ENCODE measurements at regions not wholly inside any gene's neighbourhood (a gene's known extent, or its start where the extent isn't known, plus 50 kb on each side); places are given as distances from the start of the nearest gene placed in this dataset.
"Not testable (repeated sequence)": the region's sequence is repeated elsewhere in the genome, so short reads cannot be mapped to it uniquely, and the experiment has no call there.

DNA sequence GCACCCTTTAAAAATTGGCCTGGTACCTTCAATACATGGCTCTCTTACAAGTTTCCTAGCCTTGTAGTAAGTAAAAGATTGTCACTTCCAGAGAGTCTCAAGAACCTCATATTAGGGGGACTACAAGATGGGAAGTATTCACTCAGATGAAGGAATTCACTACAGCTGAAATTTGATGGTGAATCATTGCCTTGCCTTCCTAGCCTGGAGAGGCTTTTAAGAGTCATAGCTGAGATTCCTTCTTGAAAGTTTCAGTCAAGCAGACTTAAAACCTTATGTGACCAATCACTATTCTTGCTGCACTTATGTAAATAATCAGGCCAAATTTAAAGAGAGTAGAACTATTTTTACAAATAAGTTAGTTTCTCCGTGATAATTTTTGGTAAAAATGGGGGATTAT, 451.6 kb downstream of the TRHDE start:
- no peak for DNase-seq

- DNase-seq = no peak
Measured at GRCh38 chr12:72729451-72730010, 457.4 kb downstream of the TRHDE start.

GRCh38 chr12:72734581-72734980, 462.4 kb downstream of the TRHDE start:
- no peak for DNase-seq

GRCh38 chr12:72738811-72739210, 466.6 kb downstream of the TRHDE start:
- peak in 1 of 2 donors; percentile 91 for DNase-seq

- no peak for DNase-seq
Measured at GRCh38 chr12:72740064-72740463, 467.9 kb downstream of the TRHDE start.

GRCh38 chr12:72742568-72742967, 470.4 kb downstream of the TRHDE start:
- no peak for DNase-seq

GRCh38 chr12:72746048-72746447, 473.9 kb downstream of the TRHDE start:
- no peak for DNase-seq

DNA sequence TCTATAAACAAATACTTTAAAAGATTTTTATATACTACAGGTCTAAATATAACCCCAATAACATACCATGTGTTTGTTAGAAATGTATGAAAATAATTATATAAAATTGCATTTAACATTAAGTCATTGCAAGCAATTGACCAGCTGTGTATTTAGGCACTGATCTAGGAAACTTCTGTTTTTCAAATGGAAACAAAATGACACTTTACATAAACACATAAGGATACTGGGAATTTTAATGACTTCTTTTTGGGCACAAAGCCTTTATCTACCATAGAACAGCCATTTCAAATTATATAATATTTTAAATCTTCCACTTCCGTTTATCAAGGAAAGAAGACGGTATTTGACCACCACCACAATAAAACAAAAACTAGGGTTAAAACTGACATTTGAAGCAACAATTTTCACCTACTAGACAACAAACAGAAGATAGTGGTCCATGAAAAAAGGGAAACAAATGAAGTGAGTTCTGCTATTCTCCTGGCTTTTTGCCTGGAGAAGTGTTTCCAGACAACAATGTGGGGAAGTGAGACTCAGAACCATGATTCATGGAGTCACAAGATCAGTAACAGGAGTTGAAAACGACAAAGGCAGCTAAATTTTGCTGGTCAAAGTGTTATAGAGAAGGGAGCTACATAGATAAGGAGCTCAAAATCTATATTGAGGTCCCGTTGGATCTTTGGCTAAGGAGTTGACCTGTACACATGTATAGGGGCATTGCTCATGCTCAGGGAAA, 475.1 kb downstream of the TRHDE start:
- DNase-seq = peak in 1 of 2 donors; percentile 76

GRCh38 chr12:72748971-72749370, 476.8 kb downstream of the TRHDE start:
- no peak for DNase-seq

- DNase-seq = no peak
Measured at GRCh38 chr12:72753571-72753970, 481.4 kb downstream of the TRHDE start.

- DNase-seq = not testable (repeated sequence)
Measured at GRCh38 chr12:72754026-72754425, 481.9 kb downstream of the TRHDE start.

- DNase-seq = no peak
Measured at GRCh38 chr12:72766517-72766916, 494.3 kb downstream of the TRHDE start.

DNA sequence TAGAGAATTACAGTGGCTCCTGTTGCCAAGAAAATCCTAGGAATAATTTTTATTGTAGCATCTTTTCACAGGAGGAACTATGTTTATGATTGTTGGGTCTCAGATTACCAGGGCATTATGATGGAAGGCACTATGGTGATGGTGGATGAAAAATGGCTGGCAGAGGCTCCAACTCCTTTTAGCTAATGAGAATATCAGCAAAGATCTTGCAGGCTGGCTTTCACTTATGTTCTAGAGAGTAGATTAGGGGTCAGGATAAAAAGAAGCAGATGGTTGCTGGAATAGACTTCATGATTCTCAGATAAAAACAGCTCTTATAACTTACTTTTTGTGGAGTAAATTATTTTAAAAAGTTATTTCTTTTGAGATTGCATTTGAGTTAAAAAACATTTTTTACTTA, 501.9 kb downstream of the TRHDE start:
- no peak for DNase-seq

- no peak for DNase-seq
Measured at GRCh38 chr12:72777806-72778205, 505.6 kb downstream of the TRHDE start.

DNA sequence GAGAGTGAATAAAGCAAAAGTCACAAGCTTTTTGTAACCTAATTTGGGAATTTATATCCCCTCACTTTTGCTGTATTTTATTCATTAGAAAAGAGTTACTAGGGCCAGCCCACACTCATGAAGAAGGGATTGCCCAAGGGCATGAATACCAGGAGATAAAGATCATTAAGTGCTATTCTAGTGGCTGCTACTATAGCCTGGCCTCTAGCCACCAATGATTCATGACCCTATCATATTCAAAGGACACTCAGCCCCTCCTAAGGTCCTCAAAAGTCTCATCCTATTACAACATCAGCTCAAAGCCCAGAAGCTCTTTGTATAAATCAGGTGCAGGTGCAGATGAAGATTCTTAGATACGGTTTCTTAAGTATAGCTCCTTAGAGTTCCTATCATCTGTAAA, 518.1 kb downstream of the TRHDE start:
- no peak for DNase-seq

- no peak for DNase-seq
Measured at GRCh38 chr12:72792889-72793288, 520.7 kb downstream of the TRHDE start.

DNA sequence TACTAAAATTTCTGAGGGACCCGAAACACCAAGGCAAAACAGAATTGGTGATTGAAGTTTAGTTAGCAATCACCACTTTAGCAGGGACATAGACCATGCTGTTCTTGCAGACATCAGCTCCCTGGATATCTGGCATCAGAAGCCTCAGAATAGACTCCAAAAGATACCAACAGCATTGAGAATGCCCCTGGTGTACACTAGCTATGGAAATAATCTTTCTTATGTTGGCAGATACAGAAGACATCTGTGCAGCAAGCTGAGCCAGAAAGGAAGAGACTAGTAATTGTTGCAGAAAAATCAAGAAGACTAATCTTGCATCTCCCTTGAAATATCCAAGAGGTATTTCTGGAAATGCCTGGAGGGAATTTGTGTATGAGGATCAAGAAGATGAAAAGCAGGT, 521.6 kb downstream of the TRHDE start:
- no peak for DNase-seq

DNA sequence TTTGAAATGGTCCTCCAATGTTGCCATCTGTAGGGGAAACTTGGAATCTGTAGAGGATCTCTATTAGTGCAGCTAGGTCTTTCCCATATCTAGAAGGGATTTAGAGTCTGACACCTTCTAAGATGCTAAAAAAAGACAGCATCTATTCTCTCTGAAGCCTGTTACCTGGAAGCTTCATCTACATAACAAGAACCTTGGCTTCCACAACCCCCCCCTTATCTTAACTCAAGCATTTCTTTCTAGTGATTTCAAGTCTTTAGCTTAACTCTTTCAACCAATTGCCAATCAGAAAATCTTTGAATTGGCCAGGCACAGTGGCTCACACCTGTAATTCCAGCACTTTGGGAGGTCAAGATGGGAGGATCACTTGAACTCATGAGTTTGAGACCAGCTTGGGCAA, 543.3 kb downstream of the TRHDE start:
- no peak for DNase-seq

DNA sequence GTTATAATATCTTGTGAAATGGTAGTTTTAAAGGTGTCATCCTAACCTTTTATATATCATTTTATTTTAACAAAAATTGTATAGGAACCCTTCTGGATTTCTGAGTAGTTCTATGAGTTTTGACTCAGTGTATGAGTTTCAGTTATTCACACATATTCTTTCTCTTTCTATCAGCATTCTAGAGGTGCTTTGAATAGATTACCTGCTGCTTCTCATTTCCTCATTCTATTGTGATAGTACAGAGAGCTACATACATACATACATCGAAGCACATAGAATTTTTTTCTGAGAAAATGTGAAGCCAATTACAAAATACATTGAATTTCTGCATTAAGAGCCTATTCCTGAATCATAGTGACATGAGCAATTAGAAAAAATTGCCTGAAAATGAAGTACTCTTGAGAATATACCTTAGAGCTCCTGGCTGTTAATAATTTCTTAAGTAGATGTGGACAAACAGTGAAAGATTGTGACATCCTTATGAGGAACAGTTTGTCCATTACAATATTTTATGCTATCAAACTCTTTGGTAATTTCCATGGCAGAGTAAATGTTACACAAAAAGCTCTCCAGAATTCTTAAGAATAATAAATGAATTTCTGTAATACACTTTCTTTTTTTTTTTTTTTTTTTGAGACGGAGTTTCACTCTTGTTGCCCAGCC, 556.6 kb downstream of the TRHDE start:
- DNase-seq = no peak

- no peak for DNase-seq
Measured at GRCh38 chr12:72829838-72830237, 557.7 kb downstream of the TRHDE start.

GRCh38 chr12:72832024-72832423, 559.9 kb downstream of the TRHDE start:
- no peak for DNase-seq

DNA sequence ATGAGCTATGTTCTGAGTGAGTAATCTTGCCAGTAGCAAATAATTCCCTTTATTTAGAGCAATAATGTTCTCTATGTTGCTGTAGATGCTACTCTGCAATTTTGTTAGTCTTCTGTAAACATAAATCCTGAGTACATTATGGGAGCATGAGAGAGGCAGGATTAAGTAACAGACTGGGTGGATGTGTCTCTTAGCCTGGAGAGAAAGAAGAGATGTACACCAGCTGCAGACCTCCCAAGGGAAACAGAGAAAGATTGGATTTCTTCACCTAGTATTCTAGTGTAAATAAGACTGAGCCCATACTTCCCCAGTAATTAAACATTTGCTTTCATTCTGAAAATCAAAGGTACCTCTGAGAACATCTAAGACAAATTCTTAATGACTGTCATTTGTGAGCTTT, 564.0 kb downstream of the TRHDE start:
- DNase-seq = no peak

GRCh38 chr12:72839696-72840095, 567.5 kb downstream of the TRHDE start:
- DNase-seq = no peak

GRCh38 chr12:72863671-72864070, 591.5 kb downstream of the TRHDE start:
- DNase-seq = no peak
